ENCODE measurements at regions not wholly inside any gene's neighbourhood (a gene's known extent, or its start where the extent isn't known, plus 50 kb on each side); places are given as distances from the start of the nearest gene placed in this dataset.

DNA sequence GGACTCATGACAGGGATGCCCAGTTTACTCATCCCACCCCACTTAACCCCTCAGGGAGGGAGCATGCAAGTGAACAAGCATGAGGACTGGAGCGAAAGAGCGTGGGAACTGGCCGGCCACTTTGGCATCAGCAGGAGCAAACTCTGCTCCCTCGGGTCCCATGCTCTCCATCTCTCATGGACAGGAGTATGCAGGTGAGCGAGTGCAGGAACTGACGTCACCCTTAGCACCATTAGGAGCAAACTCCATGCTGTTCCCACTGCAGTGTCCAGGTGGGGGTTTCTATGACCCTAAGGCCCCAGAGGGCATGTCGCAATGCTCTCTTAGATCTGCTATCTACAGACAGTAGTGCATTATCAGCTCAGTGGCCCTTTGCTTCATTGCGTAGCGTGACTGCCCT is 821.8 kb upstream of the LRFN5 start:
- TF ChIP-seq, protein P1, sequence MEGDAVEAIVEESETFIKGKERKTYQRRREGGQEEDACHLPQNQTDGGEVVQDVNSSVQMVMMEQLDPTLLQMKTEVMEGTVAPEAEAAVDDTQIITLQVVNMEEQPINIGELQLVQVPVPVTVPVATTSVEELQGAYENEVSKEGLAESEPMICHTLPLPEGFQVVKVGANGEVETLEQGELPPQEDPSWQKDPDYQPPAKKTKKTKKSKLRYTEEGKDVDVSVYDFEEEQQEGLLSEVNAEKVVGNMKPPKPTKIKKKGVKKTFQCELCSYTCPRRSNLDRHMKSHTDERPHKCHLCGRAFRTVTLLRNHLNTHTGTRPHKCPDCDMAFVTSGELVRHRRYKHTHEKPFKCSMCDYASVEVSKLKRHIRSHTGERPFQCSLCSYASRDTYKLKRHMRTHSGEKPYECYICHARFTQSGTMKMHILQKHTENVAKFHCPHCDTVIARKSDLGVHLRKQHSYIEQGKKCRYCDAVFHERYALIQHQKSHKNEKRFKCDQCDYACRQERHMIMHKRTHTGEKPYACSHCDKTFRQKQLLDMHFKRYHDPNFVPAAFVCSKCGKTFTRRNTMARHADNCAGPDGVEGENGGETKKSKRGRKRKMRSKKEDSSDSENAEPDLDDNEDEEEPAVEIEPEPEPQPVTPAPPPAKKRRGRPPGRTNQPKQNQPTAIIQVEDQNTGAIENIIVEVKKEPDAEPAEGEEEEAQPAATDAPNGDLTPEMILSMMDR (IDR thresholded peaks at IDR 0.05) = no peak
- no peak for TF ChIP-seq ZFX (IDR thresholded peaks at IDR 0.05; ENCODE audit: borderline replicate concordance)

All from 22Rv1 (cell line).